Astrocyte (in vitro differentiated cells and primary cell): ENCODE measurements at regions not wholly inside any gene's neighbourhood (a gene's known extent, or its start where the extent isn't known, plus 50 kb on each side); places are given as distances from the start of the nearest gene placed in this dataset.
A peak's percentile ranks its signal among the peaks of the same experiment; 100 is the strongest.

ENCODE experiments used
- DNase-seq: peaks from one replicate; pipeline ENCODE4 v3.0.0-alpha.2; 2010; ENCODE audit warnings: low read depth
- FAIRE-seq: peaks from 2 replicates; lab custom pipeline; 2011; peaks lifted over from hg19 to GRCh38; lab: Jason Lieb, UNC
- H2AFZ ChIP-seq: 2 replicates; pipeline ENCODE4 v1.6.0; 2012; ENCODE audit warnings: low read depth, low read length, inconsistent platforms
- H3K27ac ChIP-seq: 2 replicates; pipeline ENCODE4 v1.5.1; 2011; ENCODE audit warnings: low read depth, low read length, inconsistent platforms
- H3K27me3 ChIP-seq: 2 replicates; pipeline ENCODE4 v1.6.0; 2011; ENCODE audit warnings: low read length, inconsistent platforms; ENCODE audit not compliant: insufficient read depth
- H3K36me3 ChIP-seq: 2 replicates; pipeline ENCODE4 v1.5.1; 2011; ENCODE audit warnings: low read length, inconsistent platforms; ENCODE audit not compliant: insufficient read depth
- H3K4me1 ChIP-seq: 2 replicates; pipeline ENCODE4 v1.5.1; 2011; ENCODE audit warnings: low read length, inconsistent platforms; ENCODE audit not compliant: insufficient read depth
- H3K4me2 ChIP-seq: 2 replicates; pipeline ENCODE4 v1.6.0; 2012; ENCODE audit warnings: low read length, inconsistent platforms
- H3K4me3 ChIP-seq: 2 replicates; pipeline ENCODE4 v1.5.1; 2011; ENCODE audit warnings: low read depth, mild to moderate bottlenecking, low read length, inconsistent platforms; ENCODE audit not compliant: insufficient read depth
- H3K79me2 ChIP-seq: 2 replicates; pipeline ENCODE4 v1.6.0; 2012; ENCODE audit warnings: mild to moderate bottlenecking, low read length, inconsistent platforms; ENCODE audit not compliant: insufficient read depth
- H3K9ac ChIP-seq: 2 replicates; pipeline ENCODE4 v1.6.0; 2012; ENCODE audit warnings: mild to moderate bottlenecking, low read length, inconsistent platforms
- H3K9me3 ChIP-seq: 2 replicates; pipeline ENCODE4 v1.5.1; 2012; ENCODE audit warnings: low read depth, mild to moderate bottlenecking, low read length, inconsistent platforms; ENCODE audit not compliant: insufficient read depth
- H4K20me1 ChIP-seq: 2 replicates; pipeline ENCODE4 v1.6.0; 2012; ENCODE audit warnings: low read length, inconsistent platforms; ENCODE audit not compliant: insufficient read depth
- H3K27ac Mint-ChIP-seq: one replicate; pipeline ENCODE4 v1.8.0; 2021; ENCODE audit warnings: mild to moderate bottlenecking, mixed read lengths; ENCODE audit not compliant: unreplicated experiment
- H3K27me3 Mint-ChIP-seq: one replicate; pipeline ENCODE4 v1.8.0; 2021; ENCODE audit warnings: low read depth, mixed read lengths; ENCODE audit not compliant: unreplicated experiment
- H3K36me3 Mint-ChIP-seq: one replicate; pipeline ENCODE4 v1.8.0; 2021; ENCODE audit warnings: low read depth, mixed read lengths; ENCODE audit not compliant: unreplicated experiment
- H3K4me1 Mint-ChIP-seq: one replicate; pipeline ENCODE4 v1.8.0; 2021; ENCODE audit warnings: low read depth, mixed read lengths; ENCODE audit not compliant: unreplicated experiment
- H3K4me3 Mint-ChIP-seq: one replicate; pipeline ENCODE4 v1.8.0; 2021; ENCODE audit warnings: mild to moderate bottlenecking, moderate library complexity, mixed read lengths; ENCODE audit not compliant: unreplicated experiment
- H3K9me3 Mint-ChIP-seq: one replicate; pipeline ENCODE4 v1.8.0; 2021; ENCODE audit warnings: mild to moderate bottlenecking, mixed read lengths; ENCODE audit not compliant: unreplicated experiment
- CTCF ChIP-seq: IDR thresholded peaks from 2 replicates; pipeline ENCODE4 v1.5.1; 2011; ENCODE audit warnings: low read depth, mild to moderate bottlenecking, inconsistent platforms, low read length, moderate library complexity; ENCODE audit not compliant: insufficient read depth
- EZH2 ChIP-seq: IDR thresholded peaks from 2 replicates; pipeline ENCODE4 v1.6.1; 2012; ENCODE audit warnings: mild to moderate bottlenecking, low read length, inconsistent platforms; ENCODE audit not compliant: insufficient read depth

- DNase-seq (no peak), FAIRE-seq (no peak)
- H3K36me3 Mint-ChIP-seq, result no peaks in the 10 kb centered on the region
- no peak overlapping the region for H3K4me3 Mint-ChIP-seq
- H3K4me1 Mint-ChIP-seq, result no peaks in the 10 kb centered on the region
- TF ChIP-seq CTCF, result no peak
- TF ChIP-seq EZH2, result no peak
- no peaks in the 10 kb centered on the region for H3K27me3 ChIP-seq
- peaks cover 2% of the 10 kb centered on the region for H3K27me3 Mint-ChIP-seq
- H3K4me3 ChIP-seq, result no peak overlapping the region
- no peaks in the 10 kb centered on the region for H3K4me1 ChIP-seq
- no peak overlapping the region for H3K4me2 ChIP-seq
- H3K9ac ChIP-seq, result no peak overlapping the region
- H3K27ac Mint-ChIP-seq, result peak overlapping the region; percentile 6
- no peaks in the 10 kb centered on the region for H3K9me3 ChIP-seq
- no peaks in the 10 kb centered on the region for H4K20me1 ChIP-seq
- H3K9me3 Mint-ChIP-seq, result peaks cover 6% of the 10 kb centered on the region
- H2AFZ ChIP-seq, result no peak overlapping the region
- no peaks in the 10 kb centered on the region for H3K79me2 ChIP-seq
- no peak overlapping the region for H3K27ac ChIP-seq
- no peaks in the 10 kb centered on the region for H3K36me3 ChIP-seq
Observed at GRCh38 chr16:5188318-5188988, 90.9 kb upstream of the EEF2KMT start.

GRCh38 chr16:5187402-5187952, 89.9 kb upstream of the EEF2KMT start:
- no peak overlapping the region for H3K27ac ChIP-seq
- H3K9me3 ChIP-seq, result no peaks in the 10 kb centered on the region
- no peaks in the 10 kb centered on the region for H3K79me2 ChIP-seq
- H3K4me2 ChIP-seq, result no peak overlapping the region
- no peak overlapping the region for H3K4me3 ChIP-seq
- FAIRE-seq (no peak), DNase-seq (no peak)
- Mint-ChIP-seq H3K9me3 (peaks cover 6% of the 10 kb centered on the region), H3K36me3 (no peaks in the 10 kb centered on the region), H3K27ac (no peak overlapping the region), H3K4me1 (no peaks in the 10 kb centered on the region), H3K27me3 (peaks cover 4% of the 10 kb centered on the region), H3K4me3 (no peak overlapping the region)
- no peak overlapping the region for H3K9ac ChIP-seq
- no peaks in the 10 kb centered on the region for H3K4me1 ChIP-seq
- no peak overlapping the region for H2AFZ ChIP-seq
- TF ChIP-seq CTCF (no peak), EZH2 (no peak)
- no peaks in the 10 kb centered on the region for H3K27me3 ChIP-seq
- H3K36me3 ChIP-seq, result no peaks in the 10 kb centered on the region
- no peaks in the 10 kb centered on the region for H4K20me1 ChIP-seq

GRCh38 chr16:5186381-5186903, 88.8 kb upstream of the EEF2KMT start:
- Histone ChIP-seq H4K20me1 (no peaks in the 10 kb centered on the region), H2AFZ (no peak overlapping the region), H3K4me3 (no peak overlapping the region), H3K9ac (no peak overlapping the region), H3K4me2 (no peak overlapping the region), H3K79me2 (no peaks in the 10 kb centered on the region), H3K27ac (no peak overlapping the region), H3K4me1 (no peaks in the 10 kb centered on the region), H3K9me3 (no peaks in the 10 kb centered on the region), H3K36me3 (no peaks in the 10 kb centered on the region), H3K27me3 (no peaks in the 10 kb centered on the region)
- no peak overlapping the region for H3K4me3 Mint-ChIP-seq
- H3K27me3 Mint-ChIP-seq, result peaks cover 4% of the 10 kb centered on the region
- no peaks in the 10 kb centered on the region for H3K4me1 Mint-ChIP-seq
- no peak overlapping the region for H3K27ac Mint-ChIP-seq
- H3K9me3 Mint-ChIP-seq, result peaks cover 6% of the 10 kb centered on the region
- DNase-seq (no peak), FAIRE-seq (no peak)
- TF ChIP-seq EZH2, result no peak
- no peak for TF ChIP-seq CTCF
- H3K36me3 Mint-ChIP-seq, result no peaks in the 10 kb centered on the region
